CD4-positive, alpha-beta T cell treated with Interleukin-15 for 4 hours (primary cell): ENCODE measurements at regions not wholly inside any gene's neighbourhood (a gene's known extent, or its start where the extent isn't known, plus 50 kb on each side); places are given as distances from the start of the nearest gene placed in this dataset.

Experiments used
- DNase-seq: peaks from one replicate; pipeline ENCODE4 v3.0.0-alpha.2; 2020; ENCODE audit warnings: low spot score

DNA sequence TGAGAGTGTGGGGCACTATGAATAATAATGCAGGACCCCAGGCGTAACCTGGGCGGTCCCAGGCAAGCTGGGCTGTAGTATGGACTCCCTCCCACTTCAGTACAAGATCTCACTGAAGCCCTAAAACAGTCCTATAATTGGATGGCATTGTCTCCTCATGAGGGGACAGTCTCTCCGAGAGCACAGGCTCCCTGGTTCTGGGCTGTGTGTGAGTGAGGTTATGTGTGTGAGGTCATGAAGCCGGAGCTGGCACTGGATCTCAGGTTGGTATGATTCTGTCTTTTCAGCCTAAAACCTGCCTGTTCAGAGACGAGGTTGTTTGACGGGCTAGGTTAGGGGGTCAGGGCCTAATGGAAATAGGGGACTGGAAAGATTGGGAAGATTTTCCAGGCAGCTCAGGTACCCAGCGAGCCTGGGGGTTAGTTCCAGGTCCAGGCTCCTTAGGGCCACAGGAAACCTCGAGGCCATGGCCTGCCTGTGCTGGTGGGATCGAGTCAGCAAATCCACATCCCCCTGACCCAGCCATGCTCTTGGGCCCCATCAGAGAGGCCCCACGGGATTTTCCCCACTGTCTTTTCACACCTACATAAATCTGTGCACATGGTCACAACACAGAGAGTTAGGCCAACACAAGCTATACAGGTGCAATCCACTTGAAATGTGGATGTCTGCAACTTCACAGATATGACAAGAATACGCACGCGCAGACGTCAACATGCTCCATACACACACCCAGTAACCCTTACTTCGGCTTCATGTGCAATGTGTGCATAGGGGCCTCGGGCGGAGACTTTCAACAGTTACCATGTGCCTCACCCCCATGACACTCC lies 94.8 kb downstream of the INHBB start:
- no peak for DNase-seq

GRCh38 chr2:120441351-120441700 lies 95.4 kb downstream of the INHBB start:
- DNase-seq, result no peak

- no peak for DNase-seq
Observed at GRCh38 chr2:120441744-120442471, 96.0 kb downstream of the INHBB start.

DNA sequence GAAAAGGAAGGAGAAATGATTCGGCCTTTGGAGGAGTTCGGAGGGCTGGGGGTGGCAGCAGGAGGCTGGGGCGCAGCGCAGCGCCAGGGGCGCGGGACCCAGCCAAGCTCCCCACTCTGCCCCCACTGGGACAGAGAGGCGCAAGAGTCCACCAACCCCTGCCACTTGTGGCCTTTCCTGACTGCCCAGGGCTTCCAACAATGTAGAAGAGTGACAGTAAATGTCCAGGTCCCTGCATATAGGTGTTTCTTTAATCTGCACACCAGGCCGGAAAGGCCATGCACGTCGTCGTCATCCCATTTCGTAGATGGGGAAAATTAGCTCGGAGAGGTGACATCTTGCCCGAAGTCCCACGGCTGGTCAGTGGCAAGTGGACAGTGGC lies 96.6 kb downstream of the INHBB start:
- no peak for DNase-seq

DNA sequence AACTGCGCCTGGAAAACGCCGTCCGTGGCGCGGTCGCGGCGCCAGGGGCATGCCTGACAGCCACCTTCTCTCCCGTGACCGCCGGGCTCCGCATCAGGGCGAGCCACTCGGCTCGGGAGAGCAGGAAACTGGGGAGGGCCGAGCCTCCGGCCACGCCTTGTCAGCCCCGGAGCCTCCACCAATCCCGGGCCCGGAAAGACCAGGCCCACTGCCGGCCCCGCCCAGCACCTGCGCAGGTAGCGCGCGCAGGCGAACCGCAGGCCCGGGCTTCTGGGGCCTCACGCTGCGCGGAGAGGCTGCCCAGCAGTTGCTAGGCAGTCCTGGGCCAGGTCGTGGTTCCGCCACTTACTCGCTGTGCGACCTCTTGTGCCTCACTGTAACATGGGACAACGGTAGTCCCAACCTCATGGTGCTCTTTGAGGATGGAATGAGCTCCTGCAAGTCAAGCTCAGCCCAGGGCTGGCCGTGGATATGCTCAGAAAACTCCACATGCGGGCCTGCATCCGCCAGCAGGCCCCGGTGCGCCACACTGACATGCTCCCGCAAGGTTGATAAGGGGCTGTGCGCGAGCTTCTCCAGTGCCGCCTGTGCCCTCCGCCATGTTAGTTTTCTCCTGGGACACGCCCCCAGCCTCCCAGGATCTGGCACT lies 97.1 kb downstream of the INHBB start:
- DNase-seq, result no peak

DNA sequence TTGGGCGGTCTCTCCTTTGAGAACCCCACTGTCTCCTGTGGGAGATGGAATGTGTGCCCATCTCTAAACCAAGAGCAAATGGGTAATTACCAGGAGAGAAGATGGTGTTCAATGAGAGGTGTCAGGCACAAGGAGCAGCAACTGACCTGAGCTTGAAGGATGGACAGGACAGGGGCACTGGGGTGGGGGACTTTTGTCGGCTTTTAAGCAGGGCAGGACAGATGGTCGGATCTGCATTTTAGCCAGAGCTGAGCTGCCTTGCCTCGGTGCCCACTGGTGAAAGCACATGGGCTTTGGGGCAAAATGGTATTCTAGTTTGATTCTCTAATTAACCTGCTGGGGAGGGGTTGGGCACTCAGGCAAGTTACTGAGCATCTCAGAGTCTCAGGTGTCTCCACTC lies 98.0 kb downstream of the INHBB start:
- DNase-seq, result no peak

DNA sequence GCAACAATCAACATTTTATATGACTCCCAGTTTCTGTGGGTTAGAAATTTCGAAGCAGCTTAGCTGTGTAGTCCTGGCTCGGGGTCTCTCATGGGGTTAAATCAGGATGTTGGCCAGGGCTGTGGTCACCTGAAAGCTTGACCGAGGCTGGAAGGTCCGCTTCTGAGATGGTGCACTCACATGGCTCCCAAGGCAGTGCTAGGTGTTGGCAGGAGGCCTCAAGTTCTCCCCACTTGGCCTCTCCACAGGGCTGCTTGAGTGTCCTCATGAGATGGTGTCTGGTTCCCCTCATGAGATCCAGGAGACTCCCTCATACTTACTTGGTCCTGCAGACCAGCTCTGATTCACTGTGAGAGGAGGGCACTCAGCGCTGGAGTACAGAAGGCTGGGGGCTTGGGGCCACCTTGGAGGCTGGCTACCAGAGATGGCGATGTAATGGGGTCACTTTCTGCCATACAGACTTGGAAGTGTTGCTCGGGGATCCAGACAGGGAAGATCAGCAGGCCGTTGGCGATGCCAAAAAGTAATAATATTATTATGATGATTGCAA lies 98.8 kb downstream of the INHBB start:
- DNase-seq, result no peak

GRCh38 chr2:120445449-120446143 lies 99.7 kb downstream of the INHBB start:
- DNase-seq, result no peak

GRCh38 chr2:120446236-120447126 lies 100.5 kb downstream of the INHBB start:
- DNase-seq, result no peak

GRCh38 chr2:120447127-120447785 lies 101.3 kb downstream of the INHBB start:
- DNase-seq, result no peak

GRCh38 chr2:120448436-120448835 lies 102.5 kb downstream of the INHBB start:
- DNase-seq, result no peak

- DNase-seq, result no peak
Observed at GRCh38 chr2:120448961-120449810, 103.2 kb downstream of the INHBB start.

- DNase-seq, result no peak
Observed at GRCh38 chr2:120450196-120450820, 104.4 kb downstream of the INHBB start.

DNA sequence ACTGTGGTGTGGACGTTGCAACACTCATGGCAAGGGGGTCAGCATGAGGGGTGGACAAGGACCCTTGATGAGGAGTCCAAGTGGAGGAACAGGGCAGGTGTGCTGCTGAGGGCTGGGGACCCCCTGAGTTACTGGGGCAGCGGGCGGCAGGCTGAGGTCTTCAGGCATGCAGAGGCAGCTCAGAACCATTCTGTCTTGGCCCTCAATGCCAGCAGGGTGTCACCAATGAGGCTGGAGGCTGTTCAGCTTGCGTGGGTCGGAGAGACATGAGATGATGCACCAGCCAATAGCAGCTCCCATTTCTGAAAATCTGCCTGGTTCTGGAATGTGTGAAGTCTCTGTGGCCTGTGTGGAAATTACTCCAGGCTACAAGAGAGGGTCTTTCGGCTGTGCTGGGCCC lies 105.4 kb downstream of the INHBB start:
- no peak for DNase-seq

GRCh38 chr2:120452131-120452530 lies 106.2 kb downstream of the INHBB start:
- DNase-seq, result no peak

DNA sequence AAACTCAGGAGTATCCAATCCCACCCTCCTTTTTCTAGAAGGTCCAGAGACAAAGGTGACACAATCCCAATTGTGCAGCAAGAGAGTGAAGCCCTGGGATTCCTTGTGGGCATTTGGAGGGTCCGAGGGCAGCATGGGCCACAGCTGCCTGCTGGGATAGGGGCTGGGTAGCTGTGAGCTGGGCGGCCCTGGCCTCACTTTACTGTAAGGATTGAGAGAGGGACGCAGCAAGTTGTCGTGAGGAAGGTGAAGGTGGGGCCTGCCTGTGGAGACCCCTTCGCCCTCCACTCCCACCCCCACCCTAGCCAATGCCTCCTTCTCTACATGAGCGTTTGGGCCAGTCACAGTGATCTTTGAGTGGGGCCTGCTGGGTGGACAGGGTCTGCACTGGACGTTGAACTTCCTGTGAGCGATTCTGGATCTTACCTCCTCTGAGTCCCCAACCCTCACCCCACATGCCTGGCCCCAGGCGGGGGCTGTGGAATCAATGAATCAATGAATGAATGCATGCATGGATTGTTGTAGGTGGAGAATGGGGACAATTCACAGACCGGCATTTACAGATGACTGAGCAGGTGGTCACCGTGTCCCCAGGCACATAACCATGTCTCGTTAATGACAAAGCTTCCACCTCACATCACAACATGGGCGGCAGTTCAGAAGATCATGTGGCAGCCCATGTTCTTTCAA lies 107.2 kb downstream of the INHBB start:
- no peak for DNase-seq

- DNase-seq, result no peak
Observed at GRCh38 chr2:120453635-120453998, 107.7 kb downstream of the INHBB start.

- no peak for DNase-seq
Observed at GRCh38 chr2:120454654-120455385, 108.9 kb downstream of the INHBB start.
